ENCODE measurements at regions not wholly inside any gene's neighbourhood (a gene's known extent, or its start where the extent isn't known, plus 50 kb on each side); places are given as distances from the start of the nearest gene placed in this dataset.

DNA sequence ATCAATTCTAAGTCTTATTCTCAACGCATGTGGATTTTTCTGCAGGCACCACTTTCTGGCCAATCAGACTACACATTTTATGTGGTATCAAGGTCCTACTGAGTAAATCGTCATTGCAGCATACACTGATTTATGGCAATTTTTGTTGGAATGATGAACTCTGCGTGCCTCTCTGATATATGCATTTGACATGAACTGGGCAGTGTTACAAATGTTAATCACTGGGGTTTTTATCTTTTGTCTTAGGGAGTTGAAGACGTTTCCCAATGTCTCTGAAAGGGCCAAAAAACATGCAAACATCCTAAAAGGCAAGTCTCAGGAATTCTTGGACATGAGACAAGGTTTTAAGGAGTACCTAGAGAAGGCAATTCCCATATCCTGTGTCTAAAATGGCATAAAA is 809.5 kb upstream of the CELF2 start:
- TF ChIP-seq, protein P1, sequence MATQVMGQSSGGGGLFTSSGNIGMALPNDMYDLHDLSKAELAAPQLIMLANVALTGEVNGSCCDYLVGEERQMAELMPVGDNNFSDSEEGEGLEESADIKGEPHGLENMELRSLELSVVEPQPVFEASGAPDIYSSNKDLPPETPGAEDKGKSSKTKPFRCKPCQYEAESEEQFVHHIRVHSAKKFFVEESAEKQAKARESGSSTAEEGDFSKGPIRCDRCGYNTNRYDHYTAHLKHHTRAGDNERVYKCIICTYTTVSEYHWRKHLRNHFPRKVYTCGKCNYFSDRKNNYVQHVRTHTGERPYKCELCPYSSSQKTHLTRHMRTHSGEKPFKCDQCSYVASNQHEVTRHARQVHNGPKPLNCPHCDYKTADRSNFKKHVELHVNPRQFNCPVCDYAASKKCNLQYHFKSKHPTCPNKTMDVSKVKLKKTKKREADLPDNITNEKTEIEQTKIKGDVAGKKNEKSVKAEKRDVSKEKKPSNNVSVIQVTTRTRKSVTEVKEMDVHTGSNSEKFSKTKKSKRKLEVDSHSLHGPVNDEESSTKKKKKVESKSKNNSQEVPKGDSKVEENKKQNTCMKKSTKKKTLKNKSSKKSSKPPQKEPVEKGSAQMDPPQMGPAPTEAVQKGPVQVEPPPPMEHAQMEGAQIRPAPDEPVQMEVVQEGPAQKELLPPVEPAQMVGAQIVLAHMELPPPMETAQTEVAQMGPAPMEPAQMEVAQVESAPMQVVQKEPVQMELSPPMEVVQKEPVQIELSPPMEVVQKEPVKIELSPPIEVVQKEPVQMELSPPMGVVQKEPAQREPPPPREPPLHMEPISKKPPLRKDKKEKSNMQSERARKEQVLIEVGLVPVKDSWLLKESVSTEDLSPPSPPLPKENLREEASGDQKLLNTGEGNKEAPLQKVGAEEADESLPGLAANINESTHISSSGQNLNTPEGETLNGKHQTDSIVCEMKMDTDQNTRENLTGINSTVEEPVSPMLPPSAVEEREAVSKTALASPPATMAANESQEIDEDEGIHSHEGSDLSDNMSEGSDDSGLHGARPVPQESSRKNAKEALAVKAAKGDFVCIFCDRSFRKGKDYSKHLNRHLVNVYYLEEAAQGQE (IDR thresholded peaks at IDR 0.05; ENCODE audit: low read depth) = no peak
- TF ChIP-seq CEBPB (IDR thresholded peaks at IDR 0.05) (no peak), TAF1 (IDR thresholded peaks at IDR 0.05; ENCODE audit: low read depth) (no peak), TEAD4 (IDR thresholded peaks at IDR 0.05) (no peak), CREB1 (IDR thresholded peaks at IDR 0.05; ENCODE audit: low read depth) (no peak), EGR1 (IDR thresholded peaks at IDR 0.05) (no peak), NFIC (IDR thresholded peaks at IDR 0.05) (no peak), FOXM1 (IDR thresholded peaks at IDR 0.05; ENCODE audit: borderline replicate concordance, low read depth) (no peak), YY1 (IDR thresholded peaks at IDR 0.05; ENCODE audit: low read depth) (no peak), EP300 (IDR thresholded peaks at IDR 0.05; ENCODE audit: borderline replicate concordance) (no peak), TCF12 (IDR thresholded peaks at IDR 0.05; ENCODE audit: low read depth) (no peak), RAD21 (IDR thresholded peaks at IDR 0.05; ENCODE audit: low read depth) (no peak), ZBTB7A (IDR thresholded peaks at IDR 0.05; ENCODE audit: low read depth) (no peak)
- TF ChIP-seq, protein P2, sequence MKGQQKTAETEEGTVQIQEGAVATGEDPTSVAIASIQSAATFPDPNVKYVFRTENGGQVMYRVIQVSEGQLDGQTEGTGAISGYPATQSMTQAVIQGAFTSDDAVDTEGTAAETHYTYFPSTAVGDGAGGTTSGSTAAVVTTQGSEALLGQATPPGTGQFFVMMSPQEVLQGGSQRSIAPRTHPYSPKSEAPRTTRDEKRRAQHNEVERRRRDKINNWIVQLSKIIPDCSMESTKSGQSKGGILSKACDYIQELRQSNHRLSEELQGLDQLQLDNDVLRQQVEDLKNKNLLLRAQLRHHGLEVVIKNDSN (IDR thresholded peaks at IDR 0.05) = no peak
- TF ChIP-seq, protein P3, sequence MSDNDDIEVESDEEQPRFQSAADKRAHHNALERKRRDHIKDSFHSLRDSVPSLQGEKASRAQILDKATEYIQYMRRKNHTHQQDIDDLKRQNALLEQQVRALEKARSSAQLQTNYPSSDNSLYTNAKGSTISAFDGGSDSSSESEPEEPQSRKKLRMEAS (IDR thresholded peaks at IDR 0.05) = no peak

DNA sequence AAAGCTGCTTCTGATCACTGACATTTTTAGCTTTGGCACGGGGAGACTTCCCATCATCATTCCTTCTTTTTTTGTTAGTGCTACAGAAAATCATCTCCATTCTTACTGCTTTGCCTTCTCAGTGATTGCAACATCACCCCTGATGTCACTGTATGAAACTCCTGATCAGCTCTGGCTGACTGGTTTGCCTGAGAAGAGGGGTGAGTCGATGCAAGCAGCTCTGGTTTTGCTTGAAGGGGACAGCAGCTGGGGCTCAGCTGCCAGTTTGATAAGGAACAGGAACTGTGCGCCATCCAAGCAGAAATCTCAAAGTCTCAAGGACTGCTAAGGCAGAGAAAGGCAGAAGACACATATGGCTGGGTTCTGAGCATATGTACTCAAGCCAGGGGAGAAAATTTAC is 808.5 kb upstream of the CELF2 start:
- TF ChIP-seq TAF1 (IDR thresholded peaks at IDR 0.05; ENCODE audit: low read depth) (no peak), TEAD4 (IDR thresholded peaks at IDR 0.05) (no peak), CREB1 (IDR thresholded peaks at IDR 0.05; ENCODE audit: low read depth) (no peak), EGR1 (IDR thresholded peaks at IDR 0.05) (no peak), EP300 (IDR thresholded peaks at IDR 0.05; ENCODE audit: borderline replicate concordance) (no peak), YY1 (IDR thresholded peaks at IDR 0.05; ENCODE audit: low read depth) (no peak), CEBPB (IDR thresholded peaks at IDR 0.05) (no peak), ZBTB7A (IDR thresholded peaks at IDR 0.05; ENCODE audit: low read depth) (no peak), RAD21 (IDR thresholded peaks at IDR 0.05; ENCODE audit: low read depth) (no peak), NFIC (IDR thresholded peaks at IDR 0.05) (no peak), FOXM1 (IDR thresholded peaks at IDR 0.05; ENCODE audit: borderline replicate concordance, low read depth) (no peak), TCF12 (IDR thresholded peaks at IDR 0.05; ENCODE audit: low read depth) (no peak)
- TF ChIP-seq, protein P1 (IDR thresholded peaks at IDR 0.05; ENCODE audit: low read depth) = no peak
- TF ChIP-seq, protein P3 (IDR thresholded peaks at IDR 0.05) = no peak
- TF ChIP-seq, protein P2 (IDR thresholded peaks at IDR 0.05) = no peak

DNA sequence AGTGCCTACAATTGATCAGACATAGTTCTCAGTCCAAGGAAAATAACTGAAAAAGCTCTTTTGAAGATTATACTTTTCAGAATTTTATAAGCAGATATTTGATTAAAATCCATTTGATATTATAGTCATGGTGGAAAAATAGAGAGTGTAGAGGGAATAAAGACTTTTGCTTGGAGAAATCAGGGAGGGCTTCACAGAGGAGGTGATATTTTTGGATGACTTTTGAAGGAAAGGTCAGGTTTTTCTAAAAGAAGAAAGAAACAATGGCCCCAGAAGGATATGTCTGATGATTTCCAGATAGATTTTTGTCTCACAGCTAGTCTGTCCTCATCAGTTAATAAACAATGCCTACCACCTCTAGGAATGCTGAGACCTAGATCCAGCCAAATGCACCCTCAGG is 806.3 kb upstream of the CELF2 start:
- TF ChIP-seq FOXM1 (IDR thresholded peaks at IDR 0.05; ENCODE audit: borderline replicate concordance, low read depth) (no peak), EGR1 (IDR thresholded peaks at IDR 0.05) (no peak), TAF1 (IDR thresholded peaks at IDR 0.05; ENCODE audit: low read depth) (no peak), CREB1 (IDR thresholded peaks at IDR 0.05; ENCODE audit: low read depth) (no peak), RAD21 (IDR thresholded peaks at IDR 0.05; ENCODE audit: low read depth) (no peak), EP300 (IDR thresholded peaks at IDR 0.05; ENCODE audit: borderline replicate concordance) (no peak), CEBPB (IDR thresholded peaks at IDR 0.05) (no peak), ZBTB7A (IDR thresholded peaks at IDR 0.05; ENCODE audit: low read depth) (no peak), NFIC (IDR thresholded peaks at IDR 0.05) (no peak), TEAD4 (IDR thresholded peaks at IDR 0.05) (no peak)
- TF ChIP-seq, protein P2 (IDR thresholded peaks at IDR 0.05) = no peak
- TF ChIP-seq, protein P1 (IDR thresholded peaks at IDR 0.05; ENCODE audit: low read depth) = no peak
- TF ChIP-seq, protein P3 (IDR thresholded peaks at IDR 0.05) = no peak
